ENCODE measurements at regions not wholly inside any gene's neighbourhood (a gene's known extent, or its start where the extent isn't known, plus 50 kb on each side); places are given as distances from the start of the nearest gene placed in this dataset.

- Histone ChIP-seq H3K9ac (ENCODE audit: low read length) (no peak overlapping the region), H3K9me3 (ENCODE audit: control insufficient read depth, insufficient read depth, low read depth, low read length) (no peaks in the 10 kb centered on the region), H3K27ac (ENCODE audit: low read depth, low read length) (no peak overlapping the region)
These were observed 162.5 kb upstream of the AFF2 start for GRCh38 chrX:148337873-148338272.

GRCh38 chrX:148354916-148355315 is 145.5 kb upstream of the AFF2 start:
- no peaks in the 10 kb centered on the region for H3K4me1 ChIP-seq (ENCODE audit: control insufficient read depth, insufficient read depth, low read length)
- H3K36me3 ChIP-seq (ENCODE audit: control insufficient read depth, insufficient read depth, low read length) = no peaks in the 10 kb centered on the region
- H3K27me3 ChIP-seq (ENCODE audit: control insufficient read depth, insufficient read depth, low read length) = no peaks in the 10 kb centered on the region
- no peak overlapping the region for H3K9ac ChIP-seq (ENCODE audit: low read length)
- H3K4me3 ChIP-seq (ENCODE audit: low read depth, low read length) = no peak overlapping the region
- no peak overlapping the region for H3K27ac ChIP-seq (ENCODE audit: low read depth, low read length)
- H3K9me3 ChIP-seq (ENCODE audit: control insufficient read depth, insufficient read depth, low read depth, low read length) = peaks cover 5% of the 10 kb centered on the region; the same call in 1 of the 2 replicates

More at GRCh38 chrX:148337873-148338272, 162.5 kb upstream of the AFF2 start:
- no peak overlapping the region for H3K4me3 ChIP-seq (ENCODE audit: low read depth, low read length)
- no peaks in the 10 kb centered on the region for H3K36me3 ChIP-seq (ENCODE audit: control insufficient read depth, insufficient read depth, low read length)
- no peaks in the 10 kb centered on the region for H3K27me3 ChIP-seq (ENCODE audit: control insufficient read depth, insufficient read depth, low read length)
- no peaks in the 10 kb centered on the region for H3K4me1 ChIP-seq (ENCODE audit: control insufficient read depth, insufficient read depth, low read length)

- Histone ChIP-seq H3K36me3 (ENCODE audit: control insufficient read depth, insufficient read depth, low read length) (no peaks in the 10 kb centered on the region), H3K9me3 (ENCODE audit: control insufficient read depth, insufficient read depth, low read depth, low read length) (no peaks in the 10 kb centered on the region), H3K9ac (ENCODE audit: low read length) (no peak overlapping the region), H3K4me1 (ENCODE audit: control insufficient read depth, insufficient read depth, low read length) (no peaks in the 10 kb centered on the region; the same call in 1 of the 2 replicates), H3K27me3 (ENCODE audit: control insufficient read depth, insufficient read depth, low read length) (no peaks in the 10 kb centered on the region), H3K4me3 (ENCODE audit: low read depth, low read length) (no peak overlapping the region), H3K27ac (ENCODE audit: low read depth, low read length) (no peak overlapping the region)
These were observed 138.8 kb upstream of the AFF2 start for GRCh38 chrX:148361641-148362040.

- H3K27ac ChIP-seq (ENCODE audit: low read depth, low read length) = no peak overlapping the region
- H3K4me1 ChIP-seq (ENCODE audit: control insufficient read depth, insufficient read depth, low read length) = no peaks in the 10 kb centered on the region; the same call in 1 of the 2 replicates
- no peak overlapping the region for H3K4me3 ChIP-seq (ENCODE audit: low read depth, low read length)
- H3K9ac ChIP-seq (ENCODE audit: low read length) = no peak overlapping the region
- H3K9me3 ChIP-seq (ENCODE audit: control insufficient read depth, insufficient read depth, low read depth, low read length) = no peaks in the 10 kb centered on the region
- no peaks in the 10 kb centered on the region for H3K36me3 ChIP-seq (ENCODE audit: control insufficient read depth, insufficient read depth, low read length)
- no peaks in the 10 kb centered on the region; the same call in 1 of the 2 replicates for H3K27me3 ChIP-seq (ENCODE audit: control insufficient read depth, insufficient read depth, low read length)
These were observed 136.8 kb upstream of the AFF2 start for GRCh38 chrX:148363471-148364235.

GRCh38 chrX:148365233-148365632 is 135.2 kb upstream of the AFF2 start:
- H3K9me3 ChIP-seq (ENCODE audit: control insufficient read depth, insufficient read depth, low read depth, low read length) = no peaks in the 10 kb centered on the region

GRCh38 chrX:148371291-148371690 is 129.1 kb upstream of the AFF2 start:
- Histone ChIP-seq H3K4me3 (ENCODE audit: low read depth, low read length) (no peak overlapping the region), H3K36me3 (ENCODE audit: control insufficient read depth, insufficient read depth, low read length) (no peaks in the 10 kb centered on the region), H3K27me3 (ENCODE audit: control insufficient read depth, insufficient read depth, low read length) (no peaks in the 10 kb centered on the region; the same call in 1 of the 2 replicates), H3K9me3 (ENCODE audit: control insufficient read depth, insufficient read depth, low read depth, low read length) (peaks cover 6% of the 10 kb centered on the region; the same call in 1 of the 2 replicates), H3K27ac (ENCODE audit: low read depth, low read length) (no peak overlapping the region), H3K4me1 (ENCODE audit: control insufficient read depth, insufficient read depth, low read length) (no peaks in the 10 kb centered on the region; the same call in 1 of the 2 replicates), H3K9ac (ENCODE audit: low read length) (no peak overlapping the region)

More at GRCh38 chrX:148365233-148365632, 135.2 kb upstream of the AFF2 start:
- Histone ChIP-seq H3K36me3 (ENCODE audit: control insufficient read depth, insufficient read depth, low read length) (no peaks in the 10 kb centered on the region), H3K4me3 (ENCODE audit: low read depth, low read length) (no peak overlapping the region), H3K27ac (ENCODE audit: low read depth, low read length) (no peak overlapping the region), H3K9ac (ENCODE audit: low read length) (no peak overlapping the region), H3K4me1 (ENCODE audit: control insufficient read depth, insufficient read depth, low read length) (no peaks in the 10 kb centered on the region; the same call in 1 of the 2 replicates), H3K27me3 (ENCODE audit: control insufficient read depth, insufficient read depth, low read length) (no peaks in the 10 kb centered on the region; the same call in 1 of the 2 replicates)

- Histone ChIP-seq H3K9me3 (ENCODE audit: control insufficient read depth, insufficient read depth, low read depth, low read length) (peaks cover 9% of the 10 kb centered on the region; the same call in 1 of the 2 replicates), H3K9ac (ENCODE audit: low read length) (no peak overlapping the region), H3K36me3 (ENCODE audit: control insufficient read depth, insufficient read depth, low read length) (no peaks in the 10 kb centered on the region), H3K27ac (ENCODE audit: low read depth, low read length) (no peak overlapping the region), H3K4me1 (ENCODE audit: control insufficient read depth, insufficient read depth, low read length) (no peaks in the 10 kb centered on the region), H3K27me3 (ENCODE audit: control insufficient read depth, insufficient read depth, low read length) (no peaks in the 10 kb centered on the region), H3K4me3 (ENCODE audit: low read depth, low read length) (no peak overlapping the region)
These were observed 127.5 kb upstream of the AFF2 start for GRCh38 chrX:148372925-148373324.

GRCh38 chrX:148376342-148376741 is 124.1 kb upstream of the AFF2 start:
- Histone ChIP-seq H3K4me1 (ENCODE audit: control insufficient read depth, insufficient read depth, low read length) (peaks cover 12% of the 10 kb centered on the region), H3K27ac (ENCODE audit: low read depth, low read length) (no peak overlapping the region), H3K36me3 (ENCODE audit: control insufficient read depth, insufficient read depth, low read length) (no peaks in the 10 kb centered on the region), H3K4me3 (ENCODE audit: low read depth, low read length) (no peak overlapping the region), H3K9ac (ENCODE audit: low read length) (no peak overlapping the region), H3K9me3 (ENCODE audit: control insufficient read depth, insufficient read depth, low read depth, low read length) (peaks cover 11% of the 10 kb centered on the region; the same call in 1 of the 2 replicates), H3K27me3 (ENCODE audit: control insufficient read depth, insufficient read depth, low read length) (no peaks in the 10 kb centered on the region)

- Histone ChIP-seq H3K36me3 (ENCODE audit: control insufficient read depth, insufficient read depth, low read length) (no peaks in the 10 kb centered on the region), H3K9ac (ENCODE audit: low read length) (no peak overlapping the region), H3K4me1 (ENCODE audit: control insufficient read depth, insufficient read depth, low read length) (peaks cover 31% of the 10 kb centered on the region), H3K4me3 (ENCODE audit: low read depth, low read length) (no peak overlapping the region), H3K27ac (ENCODE audit: low read depth, low read length) (no peak overlapping the region), H3K27me3 (ENCODE audit: control insufficient read depth, insufficient read depth, low read length) (no peaks in the 10 kb centered on the region), H3K9me3 (ENCODE audit: control insufficient read depth, insufficient read depth, low read depth, low read length) (peaks cover 10% of the 10 kb centered on the region; the same call in 1 of the 2 replicates)
These were observed 120.3 kb upstream of the AFF2 start for GRCh38 chrX:148380107-148380506.

- no peak overlapping the region for H3K4me3 ChIP-seq (ENCODE audit: low read depth, low read length)
These were observed 119.5 kb upstream of the AFF2 start for GRCh38 chrX:148380650-148381561.

More at GRCh38 chrX:148380650-148381561, 119.5 kb upstream of the AFF2 start:
- Histone ChIP-seq H3K4me1 (ENCODE audit: control insufficient read depth, insufficient read depth, low read length) (peaks cover 31% of the 10 kb centered on the region), H3K36me3 (ENCODE audit: control insufficient read depth, insufficient read depth, low read length) (no peaks in the 10 kb centered on the region), H3K9me3 (ENCODE audit: control insufficient read depth, insufficient read depth, low read depth, low read length) (peaks cover 6% of the 10 kb centered on the region; the same call in 1 of the 2 replicates), H3K27ac (ENCODE audit: low read depth, low read length) (no peak overlapping the region), H3K27me3 (ENCODE audit: control insufficient read depth, insufficient read depth, low read length) (no peaks in the 10 kb centered on the region), H3K9ac (ENCODE audit: low read length) (no peak overlapping the region)

Data from HUES6 (cell line).